HS-5 (cell line): ENCODE measurements at regions not wholly inside any gene's neighbourhood (a gene's known extent, or its start where the extent isn't known, plus 50 kb on each side); places are given as distances from the start of the nearest gene placed in this dataset.
"Not testable (repeated sequence)": the region's sequence is repeated elsewhere in the genome, so short reads cannot be mapped to it uniquely, and the experiment has no call there.

Source experiments
- DNase-seq: peaks from one replicate; pipeline ENCODE4 v3.0.0-alpha.2; 2012; ENCODE audit warnings: low read depth

GRCh38 chr17:45586651-45586934 is 96.1 kb upstream of the PLEKHM1 start:
- not testable (repeated sequence) for DNase-seq

DNA sequence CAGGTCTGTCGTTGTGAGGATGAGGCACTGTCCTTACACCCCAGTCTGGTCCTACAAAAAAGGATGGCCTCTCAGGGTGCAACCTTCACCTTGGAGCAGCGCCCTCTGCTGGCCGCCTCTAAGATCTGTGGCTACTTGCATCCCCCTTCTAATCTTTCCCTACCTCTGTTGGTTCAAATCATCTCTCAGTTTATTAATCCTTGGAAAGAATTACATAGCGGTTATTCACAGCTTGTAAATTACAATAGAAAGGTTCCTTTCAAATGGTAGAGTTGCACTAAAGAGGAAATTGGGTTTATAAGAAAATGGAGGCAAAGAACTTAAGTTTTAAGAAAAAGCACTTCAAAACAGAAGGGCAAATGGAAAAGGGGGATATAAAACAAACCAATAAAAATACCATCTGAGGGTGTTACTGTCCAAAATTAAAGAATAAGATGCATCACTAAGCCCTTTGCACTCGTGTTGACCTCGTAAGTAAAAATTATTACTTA is 102.0 kb upstream of the PLEKHM1 start:
- not testable (repeated sequence) for DNase-seq

GRCh38 chr17:45596347-45596746 is 105.8 kb upstream of the PLEKHM1 start:
- DNase-seq, result not testable (repeated sequence)

GRCh38 chr17:45600052-45601012 is 109.8 kb upstream of the PLEKHM1 start:
- DNase-seq, result not testable (repeated sequence)

DNA sequence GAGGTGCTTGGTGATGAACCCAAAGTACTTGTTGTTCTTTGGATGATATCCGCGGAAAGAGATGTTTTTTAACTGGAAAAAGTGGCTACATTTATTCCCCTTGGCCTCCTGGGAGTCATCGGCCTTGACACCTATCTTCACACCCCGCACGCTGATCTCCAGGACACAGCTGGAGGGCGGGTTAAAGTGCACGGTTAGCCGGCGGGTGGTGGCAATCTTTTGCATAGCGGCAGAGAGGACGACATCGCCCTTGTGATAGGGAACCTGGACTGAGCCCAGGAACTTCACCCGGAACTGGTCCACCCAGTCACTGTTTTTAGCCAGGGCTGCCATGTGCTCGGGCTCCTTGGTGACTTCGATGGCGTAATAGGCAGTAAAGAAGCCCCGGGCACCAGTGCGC is 110.5 kb upstream of the PLEKHM1 start:
- DNase-seq, result not testable (repeated sequence)

DNA sequence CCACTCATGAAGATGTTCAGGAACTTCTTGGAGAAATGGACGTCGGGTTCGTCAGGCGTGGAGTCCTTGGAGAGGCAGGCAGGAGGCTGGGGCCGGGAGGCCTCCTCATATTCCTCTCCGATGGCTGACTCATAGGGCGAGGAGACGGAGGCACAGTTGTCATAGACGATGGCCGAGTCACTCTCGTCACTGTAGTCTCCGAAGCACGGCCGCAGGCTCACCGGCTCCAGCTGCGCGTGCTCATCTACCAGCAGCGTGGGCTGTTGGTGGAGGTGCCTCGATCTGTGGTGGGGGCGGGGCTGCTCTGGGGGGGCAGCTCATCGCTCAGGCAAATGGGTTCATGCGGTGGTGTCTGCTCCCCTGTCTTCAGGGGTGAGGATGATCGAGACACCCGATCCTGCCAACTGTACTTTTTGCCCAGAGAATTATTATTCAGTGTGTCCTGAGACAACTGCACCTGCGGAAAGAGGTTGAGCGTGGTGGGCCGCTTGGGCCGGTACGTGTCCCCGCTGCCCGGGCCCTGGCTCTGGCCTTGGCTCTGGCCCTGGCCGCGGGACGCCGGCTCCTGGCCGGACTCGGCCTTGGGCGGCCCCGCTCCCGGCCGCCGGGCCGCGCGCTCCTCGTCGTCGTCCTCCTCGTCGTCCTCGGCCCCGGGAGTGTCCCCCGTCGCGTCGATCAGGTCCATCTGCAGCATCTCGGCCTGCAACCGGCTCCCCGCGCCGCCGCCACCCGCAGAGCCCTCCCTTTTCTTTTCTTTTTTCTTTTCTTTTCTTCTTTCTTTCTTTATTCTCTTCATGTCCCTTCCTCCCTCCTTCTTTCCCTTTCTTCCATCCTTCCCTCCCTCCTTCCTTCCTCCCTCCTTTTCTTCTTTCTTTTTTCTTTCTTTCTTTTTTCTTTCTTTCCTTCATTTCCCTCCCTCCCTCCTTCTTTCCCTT is 111.4 kb upstream of the PLEKHM1 start:
- DNase-seq, result not testable (repeated sequence)

- not testable (repeated sequence) for DNase-seq
These were observed 115.2 kb upstream of the PLEKHM1 start for GRCh38 chr17:45605751-45606150.

DNA sequence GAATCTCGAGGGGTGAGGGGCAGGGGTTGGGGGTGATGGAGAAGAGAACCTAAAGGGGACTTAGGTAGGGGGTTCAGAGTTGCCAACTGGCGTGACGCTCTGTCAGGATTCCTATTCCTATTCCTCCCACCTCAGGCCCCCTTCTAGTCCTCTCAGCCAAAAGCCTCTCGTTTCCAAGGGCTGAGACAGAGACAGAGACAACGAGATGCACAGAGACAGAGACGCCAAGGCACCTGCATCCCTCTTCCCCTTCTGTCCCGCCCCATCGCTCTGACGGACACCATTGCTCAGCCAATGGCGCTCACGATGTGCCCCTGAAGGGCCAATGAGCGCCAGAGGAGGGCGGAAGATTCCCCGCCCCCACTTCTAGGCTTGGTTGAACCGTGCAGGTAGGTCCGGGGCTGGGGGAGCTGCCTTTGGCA is 129.5 kb upstream of the PLEKHM1 start:
- not testable (repeated sequence) for DNase-seq

DNA sequence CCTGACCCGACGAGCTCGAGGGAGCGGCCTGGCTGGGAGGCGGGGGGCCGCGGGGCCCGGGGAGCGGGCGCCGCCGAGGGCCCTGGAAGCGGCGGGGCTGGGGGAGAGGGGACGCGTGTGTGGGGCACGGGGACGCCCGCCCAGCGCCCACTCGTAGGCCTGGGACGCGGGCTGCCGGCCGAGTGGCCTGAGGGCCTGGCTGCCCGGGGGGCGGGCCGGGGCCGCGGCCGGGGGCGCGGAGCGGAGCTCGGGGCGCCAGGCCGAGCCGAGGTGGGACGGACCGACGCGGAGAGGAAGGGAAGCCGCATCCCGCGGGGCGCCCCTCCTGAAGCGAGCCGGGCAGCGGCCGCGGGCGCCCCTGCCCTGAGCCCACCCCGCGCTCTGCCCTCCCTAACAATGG is 129.9 kb upstream of the PLEKHM1 start:
- not testable (repeated sequence) for DNase-seq

DNA sequence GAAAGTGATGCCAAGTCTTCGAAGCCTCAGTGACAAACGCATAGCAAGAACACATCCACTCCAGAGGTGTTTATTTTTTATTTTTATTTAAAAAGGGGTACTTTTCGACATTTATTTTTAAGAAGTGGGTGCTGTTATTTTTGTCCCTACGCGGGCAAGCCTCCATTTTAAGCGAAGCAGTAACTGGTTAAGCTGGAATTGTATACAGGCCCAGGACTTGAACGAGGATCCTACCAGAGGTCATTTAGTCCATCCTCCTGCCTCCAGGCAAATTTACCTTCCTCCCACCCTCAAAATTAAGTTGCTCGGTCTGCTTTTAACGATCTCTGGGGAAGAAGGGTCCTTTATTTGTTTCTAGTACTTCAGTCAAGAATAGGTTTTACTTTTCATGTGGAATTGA is 130.6 kb upstream of the PLEKHM1 start:
- DNase-seq, result not testable (repeated sequence)

GRCh38 chr17:45622295-45622694 is 131.8 kb upstream of the PLEKHM1 start:
- DNase-seq, result not testable (repeated sequence)

DNA sequence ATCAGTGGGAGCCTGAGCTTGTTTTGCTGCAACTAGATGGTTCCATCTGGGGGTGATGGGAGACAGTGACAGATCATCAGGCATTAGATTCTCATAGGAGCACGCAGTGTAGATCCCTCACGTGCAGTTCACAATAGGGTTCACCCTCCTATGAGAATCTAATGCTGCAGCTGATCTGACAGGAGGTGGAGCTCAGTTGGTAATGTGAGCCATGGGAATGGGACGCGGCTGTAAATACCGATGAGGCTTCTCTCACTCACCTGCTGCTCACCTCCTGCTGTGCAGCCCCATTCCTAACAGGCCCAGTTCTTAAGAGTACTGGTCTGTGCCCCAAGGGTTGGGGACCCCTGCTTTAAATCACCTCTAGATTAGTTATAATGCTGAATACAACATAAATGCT is 137.5 kb upstream of the PLEKHM1 start:
- no peak for DNase-seq

DNA sequence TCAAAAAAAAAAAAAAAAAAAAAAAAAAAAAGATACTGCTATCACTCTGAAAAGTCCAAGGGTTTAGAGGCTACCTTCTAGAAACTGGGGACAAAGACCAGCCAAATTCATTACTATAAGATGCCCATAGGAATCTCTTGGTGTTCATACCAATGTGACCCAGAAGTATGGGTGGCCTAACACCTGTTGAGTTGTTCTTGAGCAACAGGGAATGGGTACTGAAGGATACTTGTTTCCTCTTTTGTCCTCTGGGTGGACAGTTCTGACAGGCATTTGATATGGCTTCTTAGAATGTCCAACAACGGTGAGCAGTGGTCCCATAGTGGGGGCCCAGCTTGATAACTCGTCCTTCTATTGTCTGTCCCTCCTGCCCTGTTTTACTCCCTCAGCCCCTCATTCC is 141.4 kb upstream of the PLEKHM1 start:
- no peak for DNase-seq

GRCh38 chr17:45639297-45639849 is 144.7 kb upstream of the CRHR1 start:
- DNase-seq, result no peak

DNA sequence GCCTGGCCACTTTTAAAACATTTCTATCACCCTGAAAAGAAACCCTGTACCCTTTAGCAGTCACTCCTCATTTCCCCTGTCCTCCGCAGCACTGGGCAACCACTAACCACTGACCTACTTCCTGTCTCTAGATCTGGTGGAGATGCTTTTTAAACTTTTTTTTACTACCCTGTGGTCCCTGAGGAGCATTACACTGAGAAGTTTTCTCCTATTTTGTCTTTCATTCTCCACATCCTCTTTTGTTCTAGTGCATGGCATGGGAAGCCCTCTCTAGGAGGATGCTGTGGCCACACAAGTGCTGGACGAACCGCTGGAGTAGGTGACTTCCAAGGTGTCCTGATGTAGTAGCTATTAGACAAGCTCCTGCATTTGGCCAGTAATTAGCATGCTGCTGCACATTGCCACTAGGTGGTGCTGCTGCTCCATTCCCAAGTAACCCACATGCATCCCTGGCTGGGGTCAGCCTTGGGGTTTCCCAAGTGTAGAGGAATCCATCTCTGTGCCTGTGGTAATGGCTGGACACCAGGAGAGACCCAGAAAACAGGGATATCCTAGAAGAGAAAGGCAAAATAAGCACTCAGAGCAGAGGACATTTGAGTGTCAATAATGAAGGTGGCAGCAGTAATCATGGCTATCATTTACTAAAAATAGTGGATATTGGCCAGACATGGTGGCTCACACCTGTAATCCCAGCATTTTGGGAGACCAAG is 143.8 kb upstream of the CRHR1 start:
- peak; percentile 39 for DNase-seq

DNA sequence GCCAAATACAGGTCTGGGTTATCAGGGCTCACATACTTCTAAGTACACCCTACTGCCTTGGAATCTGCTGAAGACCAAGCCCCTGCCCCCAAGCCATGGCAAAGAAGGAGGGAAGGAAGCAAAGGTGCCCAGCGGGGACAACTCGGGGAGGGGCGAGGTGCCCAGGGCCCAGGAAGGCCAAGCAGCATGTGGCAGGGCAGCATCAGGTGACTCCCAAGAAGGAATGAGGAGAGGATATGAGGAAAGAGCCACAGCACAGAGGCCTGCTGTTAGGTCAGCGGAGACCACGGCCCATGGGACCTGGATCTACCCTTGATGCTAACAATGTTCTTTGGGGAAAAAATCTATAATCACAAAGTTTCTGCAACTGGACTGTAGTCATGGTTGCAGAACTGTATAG is 142.6 kb upstream of the CRHR1 start:
- no peak for DNase-seq

GRCh38 chr17:45643591-45643990 is 140.5 kb upstream of the CRHR1 start:
- no peak for DNase-seq

GRCh38 chr17:45644637-45645036 is 139.5 kb upstream of the CRHR1 start:
- DNase-seq, result not testable (repeated sequence)

DNA sequence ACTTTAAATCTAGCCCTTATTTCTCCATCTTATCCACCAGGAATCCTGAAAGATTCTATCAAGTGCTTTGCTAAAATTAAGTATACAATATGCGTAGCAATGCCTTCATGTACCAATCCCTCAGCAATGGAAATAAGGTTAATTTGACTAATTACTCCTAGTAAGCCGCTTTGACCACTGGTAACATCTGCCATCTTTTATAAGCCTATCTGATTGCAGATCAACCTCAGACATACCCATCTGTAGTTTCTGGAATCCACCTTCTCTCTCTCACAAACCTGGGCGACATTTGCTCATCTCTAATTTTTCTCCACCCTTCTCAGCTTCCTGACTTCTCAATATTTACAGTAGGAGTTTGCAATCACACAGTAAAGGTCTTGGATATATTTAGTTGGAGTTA is 138.8 kb upstream of the CRHR1 start:
- no peak for DNase-seq

DNA sequence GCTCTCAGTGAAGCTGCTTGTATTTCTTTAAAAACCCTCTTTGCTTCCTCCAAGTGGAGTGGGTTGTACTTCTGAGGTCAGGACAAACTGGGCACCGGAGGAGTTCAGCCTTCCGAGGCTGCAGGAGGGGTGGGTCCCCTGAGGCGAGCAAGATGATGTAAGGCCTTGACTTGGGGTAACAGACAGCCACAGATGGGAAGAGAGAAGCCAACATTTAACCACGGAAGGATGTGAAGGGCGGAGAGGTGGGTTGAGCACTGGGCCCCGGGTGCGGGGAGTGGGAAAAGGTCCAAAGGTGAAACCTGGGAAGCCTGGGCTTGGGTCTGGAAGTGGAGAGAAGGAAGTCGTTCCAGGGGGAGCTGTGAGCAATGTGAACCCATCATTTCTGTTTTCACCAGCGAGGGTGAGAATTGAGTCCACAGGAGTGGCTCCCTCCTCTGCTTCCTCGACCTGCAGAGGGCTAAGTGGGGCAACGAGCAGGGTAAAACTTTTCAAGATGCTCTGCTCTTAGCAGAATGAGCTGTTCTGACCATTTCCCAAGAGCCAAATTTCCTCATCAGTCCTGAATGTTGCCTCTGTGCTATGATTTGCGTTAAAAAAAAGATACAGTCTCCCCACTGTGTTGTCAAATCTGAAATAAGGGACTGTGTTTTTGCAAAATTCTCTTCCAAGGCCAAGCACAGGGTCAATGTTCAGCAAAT is 137.7 kb upstream of the CRHR1 start:
- DNase-seq, result no peak

- no peak for DNase-seq
These were observed 135.5 kb upstream of the CRHR1 start for GRCh38 chr17:45648642-45649041.
